Upper lobe of left lung (tissue), 6 donors: ENCODE measurements at regions not wholly inside any gene's neighbourhood (a gene's known extent, or its start where the extent isn't known, plus 50 kb on each side); places are given as distances from the start of the nearest gene placed in this dataset.

ENCODE experiments used
- ATAC-seq, 2 donors: fragments of 200-7000 bp; cut with Tn5 transposase; one replicate each; pipeline ENCODE4 v1.9.1; 2022; ENCODE audit warnings: mild to moderate bottlenecking in 2 of 2, moderate library complexity in 2 of 2; ENCODE audit not compliant: low FRiP score in 2 of 2
- DNase-seq, 2 donors: peaks; one replicate each; pipeline ENCODE4 v3.0.0-alpha.2; 2019 to 2020
- H3K27ac ChIP-seq, 4 donors: fragments of 200-600 bp; sonication (generic); one replicate each; pipeline ENCODE4 v1.5.1; 2016 to 2019
- H3K27me3 ChIP-seq, 4 donors: fragments of 200-600 bp; sonication (generic); one replicate each; pipeline ENCODE4 v1.5.1; 2017 to 2019
- H3K36me3 ChIP-seq, 4 donors: fragments of 200-600 bp; sonication (generic); one replicate each; pipeline ENCODE4 v1.5.1; 2016 to 2019
- H3K4me1 ChIP-seq, 4 donors: fragments of 200-600 bp; sonication (generic); one replicate each; pipeline ENCODE4 v1.5.1; 2018 to 2019
- H3K4me3 ChIP-seq, 4 donors: fragments of 200-600 bp; sonication (generic); one replicate each; pipeline ENCODE4 v1.5.1; 2017 to 2019; ENCODE audit warnings: mild to moderate bottlenecking in 2 of 4, moderate library complexity in 1 of 4
- H3K9me3 ChIP-seq, 4 donors: fragments of 200-600 bp; sonication (generic); one replicate each; pipeline ENCODE4 v1.5.1; 2018 to 2019
- CTCF ChIP-seq, 6 experiments: fragments of 450-650 bp in 4 of 6; fragments of 200-600 bp in 2 of 6; sonication (generic) in 2 of 6; IDR thresholded peaks; one replicate each; pipeline ENCODE4 v1.5.1; 2016 to 2019; ENCODE audit warnings: antibody characterized with exemption in 6 of 6
- EP300 ChIP-seq, 4 donors: sonication (generic); formaldehyde crosslinking; IDR thresholded peaks; one replicate each; pipeline ENCODE4 v1.5.1; 2017; ENCODE audit warnings: antibody characterized with exemption in 4 of 4, control low read depth in 2 of 4
- POLR2A ChIP-seq, 4 donors: fragments of 450-650 bp; IDR thresholded peaks; one replicate each; pipeline ENCODE4 v1.5.1; 2016 to 2017; ENCODE audit warnings: antibody characterized with exemption in 4 of 4, mild to moderate bottlenecking in 2 of 4
- POLR2AphosphoS5 ChIP-seq, 2 donors: sonication (generic); formaldehyde crosslinking; IDR thresholded peaks; one replicate each; pipeline ENCODE4 v1.5.1; 2017; ENCODE audit warnings: antibody characterized with exemption in 2 of 2
- WGBS, 2 donors: methylation state at CpG; one replicate each; pipeline ENCODE4 v1.1.5; 2017 to 2018; 5-methylcytosine and 5-hydroxymethylcytosine counted together
- donor health status: DM: no; HTN: no; CAD: no; lungs with moderate emphysema.
- donor health status: DM: no; HTN: yes; CAD: no; lungs with severe emphysema.

DNA sequence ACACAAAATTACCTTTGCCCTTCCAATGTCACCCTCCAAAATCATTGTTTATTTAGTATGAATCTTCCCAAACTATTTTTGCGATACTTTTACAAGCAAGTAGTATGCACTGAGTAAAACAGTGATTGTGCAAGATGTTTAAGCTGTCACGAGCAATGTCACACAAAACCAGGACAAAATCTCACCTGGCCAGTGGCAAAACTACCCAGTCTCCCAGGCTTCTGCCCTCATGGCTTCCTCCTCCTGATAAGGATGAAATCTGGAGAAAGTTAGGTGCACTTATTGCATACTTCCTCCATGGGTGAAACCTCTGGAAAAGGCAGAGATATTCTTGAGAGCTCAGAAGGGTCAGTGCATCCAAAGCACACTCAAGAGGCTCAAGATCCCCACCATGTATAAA is 500.8 kb downstream of the IRS2 start:
- DNase-seq (no peak), ATAC-seq (no peak)
- no peaks in the 10 kb centered on the region for H3K9me3 ChIP-seq
- H3K27ac ChIP-seq = no peak overlapping the region
- no peaks in the 10 kb centered on the region for H3K4me1 ChIP-seq
- no peak overlapping the region for H3K4me3 ChIP-seq
- TF ChIP-seq CTCF (IDR thresholded peaks at IDR 0.05) = no peak
- no peak for TF ChIP-seq EP300 (IDR thresholded peaks at IDR 0.05)
- no peak for TF ChIP-seq POLR2A (IDR thresholded peaks at IDR 0.05)
- no peak for TF ChIP-seq POLR2AphosphoS5 (IDR thresholded peaks at IDR 0.05)
- 80 to 88% methylated on average over 2 of the region's 2 CpGs for WGBS, 2 donors
- no peaks in the 10 kb centered on the region for H3K36me3 ChIP-seq
- no peaks in the 10 kb centered on the region for H3K27me3 ChIP-seq

DNA sequence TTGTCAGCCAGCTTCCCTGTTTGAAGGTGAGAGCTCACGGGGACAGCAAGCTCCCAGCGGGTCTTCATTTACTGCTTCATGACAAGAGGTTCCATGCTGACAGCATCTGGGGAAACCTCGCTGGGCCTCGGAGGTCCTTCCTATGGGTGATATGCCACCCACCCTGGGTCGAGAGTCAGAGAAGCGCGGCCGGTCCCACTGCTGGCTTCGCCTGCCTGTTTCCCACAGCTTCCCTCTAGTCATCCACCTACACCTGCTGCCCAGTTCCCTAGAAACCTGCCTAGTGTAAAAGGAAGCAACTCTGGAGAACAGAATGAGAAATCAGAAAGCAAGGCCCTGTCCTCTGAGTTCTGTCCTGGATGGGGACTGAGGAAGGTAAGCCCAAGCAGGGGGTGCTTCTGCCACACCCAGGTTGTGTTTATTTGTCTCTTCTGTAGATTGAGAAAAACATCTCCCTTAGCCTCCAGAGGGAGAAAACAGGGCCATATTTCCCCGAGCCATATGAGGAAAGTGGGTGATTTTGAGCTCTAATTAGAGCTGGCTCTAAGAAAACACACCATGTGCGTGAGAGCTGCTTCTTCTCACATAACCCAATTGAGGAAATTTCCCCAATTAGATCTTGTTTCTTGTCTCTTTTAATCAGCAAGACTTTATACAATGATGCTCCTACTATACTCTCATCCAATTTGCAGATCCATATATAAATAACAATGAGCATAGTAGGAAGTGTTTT is 504.3 kb downstream of the IRS2 start:
- no peak for TF ChIP-seq EP300 (IDR thresholded peaks at IDR 0.05)
- TF ChIP-seq CTCF (IDR thresholded peaks at IDR 0.05) = no peak
- no peak for TF ChIP-seq POLR2A (IDR thresholded peaks at IDR 0.05)
- no peak for TF ChIP-seq POLR2AphosphoS5 (IDR thresholded peaks at IDR 0.05)
- H3K4me3 ChIP-seq = no peak overlapping the region
- H3K4me1 ChIP-seq = no peaks in the 10 kb centered on the region
- DNase-seq = peak in 1 of 2 donors; percentile 45
- ATAC-seq = no peak
- no peaks in the 10 kb centered on the region for H3K36me3 ChIP-seq
- no peaks in the 10 kb centered on the region for H3K9me3 ChIP-seq
- H3K27ac ChIP-seq = no peak overlapping the region
- H3K27me3 ChIP-seq = no peaks in the 10 kb centered on the region
- 86 to 91% methylated on average over 11 of the region's 11 CpGs for WGBS, 2 donors

GRCh38 chr13:109281017-109281902 is 505.1 kb downstream of the IRS2 start:
- H3K4me1 ChIP-seq = no peaks in the 10 kb centered on the region
- no peak for ATAC-seq
- no peak overlapping the region for H3K4me3 ChIP-seq
- H3K27me3 ChIP-seq = no peaks in the 10 kb centered on the region
- 76 to 77% methylated on average over 11 of the region's 11 CpGs for WGBS, 2 donors
- no peak for DNase-seq
- H3K27ac ChIP-seq = no peak overlapping the region
- no peak for TF ChIP-seq POLR2AphosphoS5 (IDR thresholded peaks at IDR 0.05)
- no peak for TF ChIP-seq EP300 (IDR thresholded peaks at IDR 0.05)
- TF ChIP-seq POLR2A (IDR thresholded peaks at IDR 0.05) = no peak
- H3K36me3 ChIP-seq = no peaks in the 10 kb centered on the region
- H3K9me3 ChIP-seq = no peaks in the 10 kb centered on the region

DNA sequence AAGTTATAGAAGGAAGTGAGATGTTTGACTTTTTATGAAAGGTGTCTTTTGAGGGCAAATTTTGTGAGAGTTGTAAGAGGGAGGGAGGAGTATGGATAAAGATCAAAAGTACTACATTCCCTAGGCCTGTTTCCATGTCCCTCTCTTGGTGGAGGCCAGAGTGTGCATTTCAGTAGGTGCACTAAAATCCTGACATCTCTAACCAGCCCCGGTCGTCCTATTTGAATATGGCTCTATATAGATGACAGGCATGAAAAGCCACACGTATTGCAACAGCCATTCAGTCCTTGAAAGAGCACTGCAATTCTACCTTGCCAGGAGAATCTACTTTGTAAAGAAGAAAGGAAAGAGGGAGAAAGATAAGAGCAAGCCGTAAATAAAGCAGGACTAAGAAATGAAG is 510.1 kb downstream of the IRS2 start:
- DNase-seq = no peak
- Histone ChIP-seq H3K36me3 (no peaks in the 10 kb centered on the region), H3K27me3 (no peaks in the 10 kb centered on the region), H3K4me3 (no peak overlapping the region), H3K27ac (no peak overlapping the region), H3K9me3 (no peaks in the 10 kb centered on the region), H3K4me1 (peaks cover 0 to 8% (median 3%) of the 10 kb centered on the region in 4 donors)
- ATAC-seq = no peak
- WGBS, 2 donors = 70 to 75% methylated on average over 4 of the region's 4 CpGs
- no peak for TF ChIP-seq EP300 (IDR thresholded peaks at IDR 0.05)
- no peak for TF ChIP-seq POLR2AphosphoS5 (IDR thresholded peaks at IDR 0.05)
- no peak for TF ChIP-seq CTCF (IDR thresholded peaks at IDR 0.05)
- no peak for TF ChIP-seq POLR2A (IDR thresholded peaks at IDR 0.05)

DNA sequence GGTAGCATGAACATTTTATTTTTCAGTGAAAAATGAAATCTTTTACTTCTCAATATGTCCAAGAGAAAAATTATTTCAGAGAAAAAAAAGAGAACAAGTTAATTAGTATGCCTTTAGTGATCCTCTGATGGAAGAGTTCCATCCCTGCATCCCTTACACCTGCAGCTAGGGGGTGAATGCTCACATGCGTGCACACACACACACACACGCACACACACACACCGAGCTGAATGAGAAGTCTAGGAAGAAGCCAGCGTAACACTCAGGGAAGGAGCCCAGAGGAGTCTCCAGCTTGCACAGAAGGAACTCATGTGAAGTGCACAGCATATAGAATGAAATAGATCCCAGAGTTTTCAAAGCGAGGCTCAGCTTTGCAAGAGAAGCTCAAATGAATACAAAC is 510.5 kb downstream of the IRS2 start:
- peak overlapping the region in 3 of 4 donors; percentile 0 to 20 (median 10) for H3K27ac ChIP-seq
- no peaks in the 10 kb centered on the region for H3K36me3 ChIP-seq

More for the DNA sequence above, 510.5 kb downstream of the IRS2 start:
- no peaks in the 10 kb centered on the region for H3K9me3 ChIP-seq
- DNase-seq (no peak), ATAC-seq (no peak)
- H3K4me1 ChIP-seq = peaks cover 0 to 8% (median 3%) of the 10 kb centered on the region in 4 donors
- no peak overlapping the region for H3K4me3 ChIP-seq
- TF ChIP-seq CTCF (IDR thresholded peaks at IDR 0.05) (peak in 1 of 6 experiments; percentile 18), POLR2A (IDR thresholded peaks at IDR 0.05) (no peak)
- 60 to 66% methylated on average over 5 of the region's 5 CpGs for WGBS, 2 donors
- no peaks in the 10 kb centered on the region for H3K27me3 ChIP-seq
